IMR-90 (cell line): ENCODE measurements at regions not wholly inside any gene's neighbourhood (a gene's known extent, or its start where the extent isn't known, plus 50 kb on each side); places are given as distances from the start of the nearest gene placed in this dataset.

Experiments
- ATAC-seq: fragments of 200-7000 bp; cut with Tn5 transposase; 2 replicates; pipeline ENCODE4 v1.9.1; 2020; ENCODE audit warnings: low read depth, mild to moderate bottlenecking, moderate library complexity
- BruUV-seq: library from RNA; stranded (reverse); fragments of 400-500 nt; replicated peaks from 2 replicates; lab custom pipeline; 2021; lab: Mats Ljungman, UMichigan
- CTCF ChIA-PET: fragments of 300-600 bp; formaldehyde crosslinking; extraction: SDS; loops from one replicate; lab custom pipeline; 2021; ENCODE audit warnings: antibody characterized with exemption; lab: Yijun Ruan, JAX
- POLR2A ChIA-PET: fragments of 300-600 bp; sonication (Branson Sonifier 250); formaldehyde crosslinking; loops from one replicate; lab custom pipeline; 2022; ENCODE audit warnings: antibody characterized with exemption; ENCODE audit not compliant: unreplicated experiment; lab: Charles Lee
- DNase-seq: peaks from one replicate; pipeline ENCODE4 v3.0.0; 2013
- H2AFZ ChIP-seq: replicated peaks from 2 replicates; pipeline ENCODE3; 2013; ENCODE audit warnings: low read length, mild to moderate bottlenecking; ENCODE audit not compliant: poor library complexity
- H2AK5ac ChIP-seq: 2 replicates; pipeline ENCODE4 v1.6.1; 2013; ENCODE audit warnings: low read depth, low read length, inconsistent platforms
- H2AK9ac ChIP-seq: replicated peaks from 2 replicates; pipeline ENCODE3; 2013; ENCODE audit warnings: mild to moderate bottlenecking, low read depth, low read length, moderate library complexity; ENCODE audit not compliant: poor library complexity
- H2BK120ac ChIP-seq: 2 replicates; pipeline ENCODE4 v1.6.1; 2013; ENCODE audit warnings: low read depth, low read length, inconsistent platforms
- H2BK15ac ChIP-seq: 3 replicates; pipeline ENCODE4 v1.6.1; 2013; ENCODE audit warnings: low read depth, low read length, inconsistent platforms
- H2BK20ac ChIP-seq: 2 replicates; pipeline ENCODE4 v1.6.1; 2013; ENCODE audit warnings: low read depth, mild to moderate bottlenecking, inconsistent platforms, low read length, moderate library complexity
- H2BK5ac ChIP-seq: 2 replicates; pipeline ENCODE4 v1.6.1; 2013; ENCODE audit warnings: mild to moderate bottlenecking, low read depth, low read length, inconsistent platforms; ENCODE audit not compliant: poor library complexity, severe bottlenecking
- H3K14ac ChIP-seq: replicated peaks from 2 replicates; pipeline ENCODE4 v1.6.1; 2013; ENCODE audit warnings: low read depth, low read length, inconsistent platforms
- H3K18ac ChIP-seq: 2 replicates; pipeline ENCODE4 v1.6.1; 2013; ENCODE audit warnings: low read depth, low read length, control low read depth
- H3K23ac ChIP-seq: 2 replicates; pipeline ENCODE4 v1.6.1; 2013; ENCODE audit warnings: low read depth, low read length, inconsistent platforms
- H3K27ac ChIP-seq: 2 replicates; pipeline ENCODE4 v1.5.1; 2013; ENCODE audit warnings: mild to moderate bottlenecking, control low read depth, low read length; ENCODE audit not compliant: insufficient read depth
- H3K27me3 ChIP-seq: 2 replicates; pipeline ENCODE4 v1.6.1; 2013; ENCODE audit warnings: low read length; ENCODE audit not compliant: control insufficient read depth, insufficient read depth
- H3K36me3 ChIP-seq: 2 replicates; pipeline ENCODE4 v1.6.1; 2013; ENCODE audit warnings: low read length, mixed read lengths; ENCODE audit not compliant: control insufficient read depth, insufficient read depth
- H3K4ac ChIP-seq: 2 replicates; pipeline ENCODE4 v1.6.1; 2013; ENCODE audit warnings: low read depth, low read length, inconsistent platforms
- H3K4me1 ChIP-seq: 2 replicates; pipeline ENCODE4 v1.6.1; 2013; ENCODE audit warnings: low read length, mixed read lengths; ENCODE audit not compliant: control insufficient read depth, insufficient read depth
- H3K4me2 ChIP-seq: 2 replicates; pipeline ENCODE4 v1.6.1; 2013; ENCODE audit warnings: low read depth, mild to moderate bottlenecking, control low read depth, low read length, moderate library complexity
- H3K4me3 ChIP-seq: 2 replicates; pipeline ENCODE4 v1.5.1; 2013; ENCODE audit warnings: low read depth, mild to moderate bottlenecking, control low read depth, low read length, moderate library complexity; ENCODE audit not compliant: insufficient read depth
- H3K56ac ChIP-seq: 2 replicates; pipeline ENCODE4 v1.6.1; 2013; ENCODE audit warnings: low read length, inconsistent platforms; ENCODE audit not compliant: insufficient read depth; ENCODE audit errors: extremely low read depth
- H3K79me1 ChIP-seq, 2 experiments: 2 replicates each; pipeline ENCODE4 v1.6.1; 2013; ENCODE audit warnings: low read length in 2 of 2, inconsistent platforms in 1 of 2, low read depth in 1 of 2
- H3K9ac ChIP-seq: 2 replicates; pipeline ENCODE4 v1.6.1; 2013; ENCODE audit warnings: low read depth, low read length, control low read depth
- H3K9me1 ChIP-seq: 2 replicates; pipeline ENCODE4 v1.6.1; 2013; ENCODE audit warnings: low read length, inconsistent platforms; ENCODE audit not compliant: insufficient read depth
- H3K9me3 ChIP-seq: 2 replicates; pipeline ENCODE4 v1.6.1; 2013; ENCODE audit warnings: low read length; ENCODE audit not compliant: control insufficient read depth, insufficient read depth
- H4K20me1 ChIP-seq: 2 replicates; pipeline ENCODE4 v1.6.1; 2013; ENCODE audit warnings: low read length, inconsistent platforms; ENCODE audit not compliant: insufficient read depth
- H4K5ac ChIP-seq: 2 replicates; pipeline ENCODE4 v1.6.1; 2013; ENCODE audit warnings: mild to moderate bottlenecking, low read depth, low read length, control low read depth
- H4K8ac ChIP-seq, 2 experiments: 2 replicates each; pipeline ENCODE4 v1.6.1; 2013; ENCODE audit warnings: low read depth in 2 of 2, low read length in 2 of 2, control low read depth in 1 of 2, inconsistent platforms in 1 of 2
- H4K91ac ChIP-seq: 2 replicates; pipeline ENCODE4 v1.6.1; 2013; ENCODE audit warnings: low read depth, low read length, inconsistent platforms; ENCODE audit not compliant: insufficient read depth
- BHLHE40 ChIP-seq: fragments of 150-350 bp; IDR thresholded peaks from 2 replicates; pipeline ENCODE4 v1.6.1; 2016; ENCODE audit warnings: mild to moderate bottlenecking, low read depth, low read length
- NFE2L2 ChIP-seq: fragments of 150-350 bp; IDR thresholded peaks from 2 replicates; pipeline ENCODE4 v1.6.1; 2016; ENCODE audit warnings: low read depth, mild to moderate bottlenecking, low read length
- RFX5 ChIP-seq: IDR thresholded peaks from 2 replicates; pipeline ENCODE4 v1.8.0; 2012; ENCODE audit warnings: low read depth, mild to moderate bottlenecking, low read length, moderate library complexity
- WGBS, 2 experiments: methylation state at CpG; one replicate each; pipeline versions ENCODE4 v1.1.5 to v1.1.7; 2013; ENCODE audit warnings: missing lambda C conversion rate in 2 of 2; ENCODE audit not compliant: insufficient read length in 1 of 2; ENCODE audit errors: extremely low coverage in 2 of 2; 5-methylcytosine and 5-hydroxymethylcytosine counted together
- dilution Hi-C: fragments of 300-500 bp; cut with HindIII; formaldehyde crosslinking; loops from one replicate; pipeline ENCODE4 v1.14.3; 2018; ENCODE audit warnings: low sequenced_read_pairs; ENCODE audit not compliant: unreplicated experiment
- in situ Hi-C: fragments of 300-500 bp; cut with MboI; formaldehyde crosslinking; loops from 3 replicates; pipeline ENCODE4 v1.14.3; 2019; ENCODE audit warnings: low sequenced_read_pairs, inconsistent platforms, mixed read lengths
- intact Hi-C: fragments of 100-400 bp; cut with micrococcal nuclease; formaldehyde crosslinking; loops from 2 replicates; pipeline ENCODE4 v1.10.0; 2022

DNA sequence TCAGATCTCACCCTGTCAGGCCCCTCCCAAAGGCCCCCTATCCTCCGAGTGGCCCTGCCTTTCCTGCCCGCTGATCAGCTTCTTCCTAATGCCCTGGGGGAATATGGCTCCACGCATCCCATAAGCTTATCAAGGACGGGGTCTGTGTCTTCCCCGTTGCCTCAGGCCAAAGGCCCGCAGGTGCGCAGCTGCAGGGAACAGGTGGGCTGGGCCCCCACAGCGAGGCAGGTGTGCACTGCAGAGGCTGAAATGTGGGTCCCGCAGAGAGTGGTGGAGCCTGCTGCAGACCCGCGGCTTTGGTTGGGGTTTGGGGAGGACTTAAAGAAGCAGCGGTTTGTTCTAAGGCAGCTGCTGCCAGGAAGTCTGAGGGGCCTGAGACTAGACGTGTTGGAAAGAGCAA lies 220.8 kb upstream of the TCERG1L start:
- H3K36me3 ChIP-seq, result no peaks in the 10 kb centered on the region
- peaks cover 45% of the 10 kb centered on the region for H3K9me3 ChIP-seq
- H3K4me3 ChIP-seq, result no peak overlapping the region
- 71% methylated on average over 7 of the region's 13 CpGs; no CpG with 5 or more reads in 1 of the 2 experiments for WGBS, 2 experiments
- no peak overlapping the region for H3K23ac ChIP-seq
- intact Hi-C loops (no loop called here), in situ Hi-C loops (no loop called here), dilution Hi-C loops (no loop called here)
- POLR2A ChIA-PET, result no interaction called here
- TF ChIP-seq NFE2L2, result no peak
- no peak for TF ChIP-seq BHLHE40
- no peak for TF ChIP-seq RFX5
- ATAC-seq (no peak), DNase-seq (no peak)
- H3K4me1 ChIP-seq, result no peaks in the 10 kb centered on the region
- H3K4me2 ChIP-seq, result no peak overlapping the region
- no peak overlapping the region for H4K5ac ChIP-seq
- H2BK120ac ChIP-seq, result no peak overlapping the region
- no peak overlapping the region for H3K14ac ChIP-seq
- CTCF ChIA-PET, result no interaction called here
- H4K20me1 ChIP-seq, result no peaks in the 10 kb centered on the region
- H3K18ac ChIP-seq, result no peak overlapping the region
- no peak overlapping the region for H2AFZ ChIP-seq
- H2BK5ac ChIP-seq, result no peak overlapping the region
- H3K4ac ChIP-seq, result no peak overlapping the region
- H3K79me1 ChIP-seq, result no peaks in the 10 kb centered on the region
- no peak overlapping the region for H4K91ac ChIP-seq
- H2BK20ac ChIP-seq, result no peak overlapping the region
- H3K9ac ChIP-seq, result no peak overlapping the region
- H3K56ac ChIP-seq, result no peak overlapping the region
- H3K9me1 ChIP-seq, result no peaks in the 10 kb centered on the region
- no peaks in the 10 kb centered on the region for H3K27me3 ChIP-seq
- no peak overlapping the region for H4K8ac ChIP-seq
- H2AK9ac ChIP-seq, result no peak overlapping the region
- no TSS peak for BruUV-seq
- no peak overlapping the region for H2BK15ac ChIP-seq
- H3K27ac ChIP-seq, result no peak overlapping the region
- H2AK5ac ChIP-seq, result no peak overlapping the region
